ENCODE measurements at regions not wholly inside any gene's neighbourhood (a gene's known extent, or its start where the extent isn't known, plus 50 kb on each side); places are given as distances from the start of the nearest gene placed in this dataset.
"Not testable (repeated sequence)": the region's sequence is repeated elsewhere in the genome, so short reads cannot be mapped to it uniquely, and the experiment has no call there.

GRCh38 chr9:40951876-40952494, 176.5 kb downstream of the FOXD4L6 start:
- H4K20me1 ChIP-seq (ENCODE audit: low read length); H3F3A ChIP-seq (ENCODE audit: low read length, unreplicated experiment); H3K4me2 ChIP-seq (ENCODE audit: low read length); BruUV-seq (replicated peaks); ATAC-seq; H3K9ac ChIP-seq (ENCODE audit: low read length); H3K27me3 ChIP-seq (ENCODE audit: low read length); H2AFZ ChIP-seq (ENCODE audit: low read length); H3K79me2 ChIP-seq (ENCODE audit: low read length); intact Hi-C loops (cut with micrococcal nuclease); CTCF ChIA-PET; H3K9me3 ChIP-seq (ENCODE audit: low read length); POLR2A ChIA-PET (ENCODE audit: unreplicated experiment); H3K4me3 ChIP-seq (ENCODE audit: low read length); H3K4me1 ChIP-seq (ENCODE audit: insufficient read depth, low read length); H3K27ac ChIP-seq (ENCODE audit: low read length); H3K36me3 ChIP-seq (ENCODE audit: low read depth, low read length); H3K9me2 ChIP-seq (replicated peaks; ENCODE audit: low read length): not testable (repeated sequence)
- peak; percentile 56 for TF ChIP-seq CTCF (conservative IDR thresholded peaks at IDR 0.05; ENCODE audit: low read depth, low read length)
- peak; percentile 23 for DNase-seq

- H3K9ac ChIP-seq (ENCODE audit: low read length); ATAC-seq; CTCF ChIA-PET; H4K20me1 ChIP-seq (ENCODE audit: low read length); H3K27me3 ChIP-seq (ENCODE audit: low read length); POLR2A ChIA-PET (ENCODE audit: unreplicated experiment); DNase-seq; H3K4me1 ChIP-seq (ENCODE audit: insufficient read depth, low read length); H3K4me2 ChIP-seq (ENCODE audit: low read length); H3K9me3 ChIP-seq (ENCODE audit: low read length); H3K79me2 ChIP-seq (ENCODE audit: low read length); H3K27ac ChIP-seq (ENCODE audit: low read length); H2AFZ ChIP-seq (ENCODE audit: low read length); H3F3A ChIP-seq (ENCODE audit: low read length, unreplicated experiment); BruUV-seq (replicated peaks); H3K4me3 ChIP-seq (ENCODE audit: low read length); intact Hi-C loops (cut with micrococcal nuclease); H3K36me3 ChIP-seq (ENCODE audit: low read depth, low read length); H3K9me2 ChIP-seq (replicated peaks; ENCODE audit: low read length): not testable (repeated sequence)
Observed at GRCh38 chr9:40946228-40946627, 182.3 kb downstream of the FOXD4L6 start.

GRCh38 chr9:40942730-40943129, 185.8 kb downstream of the FOXD4L6 start:
- DNase-seq; H3K79me2 ChIP-seq (ENCODE audit: low read length); H3K9me2 ChIP-seq (replicated peaks; ENCODE audit: low read length); POLR2A ChIA-PET (ENCODE audit: unreplicated experiment); H2AFZ ChIP-seq (ENCODE audit: low read length); intact Hi-C loops (cut with micrococcal nuclease); BruUV-seq (replicated peaks); CTCF ChIA-PET; H3K4me1 ChIP-seq (ENCODE audit: insufficient read depth, low read length); H3K27ac ChIP-seq (ENCODE audit: low read length); H3K9me3 ChIP-seq (ENCODE audit: low read length); H3K27me3 ChIP-seq (ENCODE audit: low read length); H3K4me3 ChIP-seq (ENCODE audit: low read length); H4K20me1 ChIP-seq (ENCODE audit: low read length); ATAC-seq; H3F3A ChIP-seq (ENCODE audit: low read length, unreplicated experiment); H3K9ac ChIP-seq (ENCODE audit: low read length); H3K4me2 ChIP-seq (ENCODE audit: low read length); H3K36me3 ChIP-seq (ENCODE audit: low read depth, low read length): not testable (repeated sequence)

- H3K9ac ChIP-seq (ENCODE audit: low read length); CTCF ChIA-PET; ATAC-seq; intact Hi-C loops (cut with micrococcal nuclease); H3K36me3 ChIP-seq (ENCODE audit: low read depth, low read length); H2AFZ ChIP-seq (ENCODE audit: low read length); DNase-seq; H3K27me3 ChIP-seq (ENCODE audit: low read length); H3F3A ChIP-seq (ENCODE audit: low read length, unreplicated experiment); H3K4me3 ChIP-seq (ENCODE audit: low read length); H3K9me2 ChIP-seq (replicated peaks; ENCODE audit: low read length); H3K27ac ChIP-seq (ENCODE audit: low read length); H3K4me2 ChIP-seq (ENCODE audit: low read length); POLR2A ChIA-PET (ENCODE audit: unreplicated experiment); H3K79me2 ChIP-seq (ENCODE audit: low read length); BruUV-seq (replicated peaks); H4K20me1 ChIP-seq (ENCODE audit: low read length); H3K4me1 ChIP-seq (ENCODE audit: insufficient read depth, low read length); H3K9me3 ChIP-seq (ENCODE audit: low read length): not testable (repeated sequence)
Observed at GRCh38 chr9:40939888-40940209, 188.6 kb downstream of the FOXD4L6 start.

- DNase-seq; H3F3A ChIP-seq (ENCODE audit: low read length, unreplicated experiment); H3K36me3 ChIP-seq (ENCODE audit: low read depth, low read length); CTCF ChIA-PET; BruUV-seq (replicated peaks); intact Hi-C loops (cut with micrococcal nuclease); POLR2A ChIA-PET (ENCODE audit: unreplicated experiment); H2AFZ ChIP-seq (ENCODE audit: low read length); ATAC-seq; H3K9me2 ChIP-seq (replicated peaks; ENCODE audit: low read length); H3K9me3 ChIP-seq (ENCODE audit: low read length); H3K27me3 ChIP-seq (ENCODE audit: low read length); H3K9ac ChIP-seq (ENCODE audit: low read length); H3K4me1 ChIP-seq (ENCODE audit: insufficient read depth, low read length); H3K4me2 ChIP-seq (ENCODE audit: low read length); H4K20me1 ChIP-seq (ENCODE audit: low read length); H3K79me2 ChIP-seq (ENCODE audit: low read length); H3K4me3 ChIP-seq (ENCODE audit: low read length); H3K27ac ChIP-seq (ENCODE audit: low read length): not testable (repeated sequence)
Observed at GRCh38 chr9:40939201-40939887, 189.1 kb downstream of the FOXD4L6 start.
